Stimulated activated naive CD8-positive, alpha-beta T cell treated with anti-CD3 and anti-CD28 coated beads, Interleukin-15, Interleukin-2, amounts not matched to agents 100 ng/mL and 50 ng/mL, for 24 hours (primary cell): ENCODE measurements at regions not wholly inside any gene's neighbourhood (a gene's known extent, or its start where the extent isn't known, plus 50 kb on each side); places are given as distances from the start of the nearest gene placed in this dataset.
"Not testable (repeated sequence)": the region's sequence is repeated elsewhere in the genome, so short reads cannot be mapped to it uniquely, and the experiment has no call there.

ENCODE experiments used
- H3K27ac Mint-ChIP-seq: one replicate; pipeline ENCODE4 v1.8.0; 2021; ENCODE audit warnings: mild to moderate bottlenecking, mixed read lengths
- H3K27me3 Mint-ChIP-seq: one replicate; pipeline ENCODE4 v1.8.0; 2021; ENCODE audit warnings: mixed read lengths
- H3K36me3 Mint-ChIP-seq: one replicate; pipeline ENCODE4 v1.8.0; 2021; ENCODE audit warnings: low read depth, mixed read lengths
- H3K4me1 Mint-ChIP-seq: one replicate; pipeline ENCODE4 v1.8.0; 2021; ENCODE audit warnings: low read depth, mixed read lengths
- H3K4me3 Mint-ChIP-seq: one replicate; pipeline ENCODE4 v1.8.0; 2021; ENCODE audit warnings: mild to moderate bottlenecking, mixed read lengths
- H3K9me3 Mint-ChIP-seq: one replicate; pipeline ENCODE4 v1.8.0; 2021; ENCODE audit warnings: mixed read lengths

- no peaks in the 10 kb centered on the region for H3K36me3 Mint-ChIP-seq
- H3K4me3 Mint-ChIP-seq: no peak overlapping the region
- no peaks in the 10 kb centered on the region for H3K27me3 Mint-ChIP-seq
- no peak overlapping the region for H3K27ac Mint-ChIP-seq
- H3K9me3 Mint-ChIP-seq: peaks cover 29% of the 10 kb centered on the region
- no peaks in the 10 kb centered on the region for H3K4me1 Mint-ChIP-seq
These were observed 731.6 kb downstream of the BRINP1 start for GRCh38 chr9:118637681-118638080.

- Mint-ChIP-seq H3K9me3 (peaks cover 29% of the 10 kb centered on the region), H3K27ac (no peak overlapping the region), H3K4me1 (no peaks in the 10 kb centered on the region), H3K36me3 (no peaks in the 10 kb centered on the region), H3K4me3 (no peak overlapping the region), H3K27me3 (no peaks in the 10 kb centered on the region)
These were observed 728.2 kb downstream of the BRINP1 start for GRCh38 chr9:118640836-118641560.

GRCh38 chr9:118643118-118643517 lies 726.1 kb downstream of the BRINP1 start:
- no peak overlapping the region for H3K4me3 Mint-ChIP-seq
- H3K9me3 Mint-ChIP-seq: peaks cover 25% of the 10 kb centered on the region
- H3K36me3 Mint-ChIP-seq: no peaks in the 10 kb centered on the region
- H3K27me3 Mint-ChIP-seq: no peaks in the 10 kb centered on the region
- no peak overlapping the region for H3K27ac Mint-ChIP-seq
- no peaks in the 10 kb centered on the region for H3K4me1 Mint-ChIP-seq

- no peak overlapping the region for H3K27ac Mint-ChIP-seq
These were observed 725.2 kb downstream of the BRINP1 start for GRCh38 chr9:118644066-118644465.

GRCh38 chr9:118647331-118647730 lies 721.9 kb downstream of the BRINP1 start:
- Mint-ChIP-seq H3K27me3 (no peaks in the 10 kb centered on the region), H3K4me1 (no peaks in the 10 kb centered on the region), H3K9me3 (peaks cover 15% of the 10 kb centered on the region), H3K27ac (no peak overlapping the region), H3K4me3 (no peak overlapping the region), H3K36me3 (no peaks in the 10 kb centered on the region)

More at GRCh38 chr9:118644066-118644465, 725.2 kb downstream of the BRINP1 start:
- no peaks in the 10 kb centered on the region for H3K36me3 Mint-ChIP-seq
- no peaks in the 10 kb centered on the region for H3K4me1 Mint-ChIP-seq
- peaks cover 19% of the 10 kb centered on the region for H3K9me3 Mint-ChIP-seq
- H3K4me3 Mint-ChIP-seq: no peak overlapping the region
- no peaks in the 10 kb centered on the region for H3K27me3 Mint-ChIP-seq

GRCh38 chr9:118650417-118650816 lies 718.8 kb downstream of the BRINP1 start:
- H3K4me3 Mint-ChIP-seq: no peak overlapping the region
- peaks cover 8% of the 10 kb centered on the region for H3K9me3 Mint-ChIP-seq
- H3K27ac Mint-ChIP-seq: no peak overlapping the region
- H3K27me3 Mint-ChIP-seq: no peaks in the 10 kb centered on the region
- H3K4me1 Mint-ChIP-seq: no peaks in the 10 kb centered on the region
- H3K36me3 Mint-ChIP-seq: no peaks in the 10 kb centered on the region

- Mint-ChIP-seq H3K27ac (no peak overlapping the region), H3K4me1 (no peaks in the 10 kb centered on the region)
These were observed 717.7 kb downstream of the BRINP1 start for GRCh38 chr9:118651511-118651910.

GRCh38 chr9:118652258-118652657 lies 717.0 kb downstream of the BRINP1 start:
- no peaks in the 10 kb centered on the region for H3K27me3 Mint-ChIP-seq
- H3K36me3 Mint-ChIP-seq: no peaks in the 10 kb centered on the region
- no peak overlapping the region for H3K27ac Mint-ChIP-seq
- peaks cover 8% of the 10 kb centered on the region for H3K9me3 Mint-ChIP-seq
- no peaks in the 10 kb centered on the region for H3K4me1 Mint-ChIP-seq
- no peak overlapping the region for H3K4me3 Mint-ChIP-seq

More at GRCh38 chr9:118651511-118651910, 717.7 kb downstream of the BRINP1 start:
- Mint-ChIP-seq H3K36me3 (no peaks in the 10 kb centered on the region), H3K4me3 (no peak overlapping the region), H3K27me3 (no peaks in the 10 kb centered on the region), H3K9me3 (peaks cover 8% of the 10 kb centered on the region)

- Mint-ChIP-seq H3K4me1 (no peaks in the 10 kb centered on the region), H3K27me3 (no peaks in the 10 kb centered on the region), H3K27ac (no peak overlapping the region), H3K36me3 (no peaks in the 10 kb centered on the region), H3K4me3 (no peak overlapping the region), H3K9me3 (peaks cover 8% of the 10 kb centered on the region)
These were observed 716.3 kb downstream of the BRINP1 start for GRCh38 chr9:118652912-118653311.

GRCh38 chr9:118659011-118659410 lies 710.2 kb downstream of the BRINP1 start:
- Mint-ChIP-seq H3K9me3 (peaks cover 6% of the 10 kb centered on the region), H3K4me3 (no peak overlapping the region), H3K4me1 (no peaks in the 10 kb centered on the region), H3K36me3 (no peaks in the 10 kb centered on the region), H3K27me3 (no peaks in the 10 kb centered on the region), H3K27ac (no peak overlapping the region)

GRCh38 chr9:118665226-118665919 lies 703.9 kb downstream of the BRINP1 start:
- H3K9me3 Mint-ChIP-seq: no peaks in the 10 kb centered on the region
- no peaks in the 10 kb centered on the region for H3K4me1 Mint-ChIP-seq
- no peaks in the 10 kb centered on the region for H3K27me3 Mint-ChIP-seq
- H3K27ac Mint-ChIP-seq: no peak overlapping the region
- H3K36me3 Mint-ChIP-seq: no peaks in the 10 kb centered on the region
- H3K4me3 Mint-ChIP-seq: no peak overlapping the region

GRCh38 chr9:118670011-118670953 lies 699.0 kb downstream of the BRINP1 start:
- no peaks in the 10 kb centered on the region for H3K9me3 Mint-ChIP-seq
- no peak overlapping the region for H3K27ac Mint-ChIP-seq
- no peaks in the 10 kb centered on the region for H3K4me1 Mint-ChIP-seq
- H3K4me3 Mint-ChIP-seq: no peak overlapping the region
- no peaks in the 10 kb centered on the region for H3K36me3 Mint-ChIP-seq
- H3K27me3 Mint-ChIP-seq: no peaks in the 10 kb centered on the region

GRCh38 chr9:118674942-118675341 lies 694.3 kb downstream of the BRINP1 start:
- H3K4me1 Mint-ChIP-seq: no peaks in the 10 kb centered on the region
- H3K4me3 Mint-ChIP-seq: no peak overlapping the region
- H3K27me3 Mint-ChIP-seq: no peaks in the 10 kb centered on the region
- H3K9me3 Mint-ChIP-seq: peaks cover 4% of the 10 kb centered on the region
- no peaks in the 10 kb centered on the region for H3K36me3 Mint-ChIP-seq
- H3K27ac Mint-ChIP-seq: no peak overlapping the region

GRCh38 chr9:118677936-118678653 lies 691.1 kb downstream of the BRINP1 start:
- not testable (repeated sequence) for H3K27ac Mint-ChIP-seq, H3K9me3 Mint-ChIP-seq, H3K27me3 Mint-ChIP-seq, H3K4me1 Mint-ChIP-seq, H3K36me3 Mint-ChIP-seq, H3K4me3 Mint-ChIP-seq
